ENCODE measurements at regions not wholly inside any gene's neighbourhood (a gene's known extent, or its start where the extent isn't known, plus 50 kb on each side); places are given as distances from the start of the nearest gene placed in this dataset.
"Not testable (repeated sequence)": the region's sequence is repeated elsewhere in the genome, so short reads cannot be mapped to it uniquely, and the experiment has no call there.

GRCh38 chr14:43665570-43666267, 841.4 kb downstream of the FSCB start:
- intact Hi-C loops (cut with DNase I): no loop called here
- no peaks in the 10 kb centered on the region for H3K4me1 ChIP-seq
- DNase-seq: no peak
- no peaks in the 10 kb centered on the region for H3K27me3 ChIP-seq
- H3K27ac ChIP-seq: no peak overlapping the region
- no peaks in the 10 kb centered on the region for H3K9me3 ChIP-seq
- no peak overlapping the region for H3K4me3 ChIP-seq (replicated peaks in 1 of 3)
- WGBS, 2 donors: 77 to 93% methylated on average over 4 to 8 of the region's 9 CpGs
- TF ChIP-seq POLR2A (IDR thresholded peaks at IDR 0.05) (no peak), CTCF (IDR thresholded peaks at IDR 0.05) (no peak)
- no peaks in the 10 kb centered on the region for H3K36me3 ChIP-seq

- H3K36me3 ChIP-seq; intact Hi-C loops (cut with DNase I); H3K4me1 ChIP-seq; H3K27me3 ChIP-seq; H3K4me3 ChIP-seq (replicated peaks in 1 of 3); DNase-seq; H3K9me3 ChIP-seq; H3K27ac ChIP-seq: not testable (repeated sequence)
- WGBS, 2 donors: 88 to 92% methylated on average over 2 of the region's 2 CpGs
Observed at GRCh38 chr14:43655194-43655593, 851.9 kb downstream of the FSCB start.

GRCh38 chr14:43651896-43652295, 855.2 kb downstream of the FSCB start:
- no peaks in the 10 kb centered on the region for H3K36me3 ChIP-seq

GRCh38 chr14:43651185-43651787, 855.8 kb downstream of the FSCB start:
- DNase-seq: no peak
- Histone ChIP-seq H3K27ac (no peak overlapping the region), H3K27me3 (no peaks in the 10 kb centered on the region), H3K4me3 (replicated peaks in 1 of 3) (no peak overlapping the region), H3K9me3 (no peaks in the 10 kb centered on the region), H3K4me1 (no peaks in the 10 kb centered on the region), H3K36me3 (no peaks in the 10 kb centered on the region)
- intact Hi-C loops (cut with DNase I): no loop called here
- TF ChIP-seq POLR2A (IDR thresholded peaks at IDR 0.05): no peak
- WGBS, 2 donors: 66 to 80% methylated on average over 4 of the region's 4 CpGs

More at GRCh38 chr14:43651896-43652295, 855.2 kb downstream of the FSCB start:
- TF ChIP-seq POLR2A (IDR thresholded peaks at IDR 0.05) (no peak), CTCF (IDR thresholded peaks at IDR 0.05) (no peak)
- Histone ChIP-seq H3K27me3 (no peaks in the 10 kb centered on the region), H3K9me3 (no peaks in the 10 kb centered on the region), H3K27ac (no peak overlapping the region), H3K4me3 (replicated peaks in 1 of 3) (no peak overlapping the region), H3K4me1 (no peaks in the 10 kb centered on the region)
- WGBS, 2 donors: 73 to 79% methylated on average over 1 of the region's 1 CpG
- DNase-seq: no peak
- intact Hi-C loops (cut with DNase I): no loop called here

- Histone ChIP-seq H3K9me3 (no peaks in the 10 kb centered on the region), H3K4me3 (replicated peaks in 1 of 3) (no peak overlapping the region), H3K27ac (no peak overlapping the region), H3K4me1 (no peaks in the 10 kb centered on the region), H3K36me3 (no peaks in the 10 kb centered on the region), H3K27me3 (no peaks in the 10 kb centered on the region)
- intact Hi-C loops (cut with DNase I): no loop called here
- no peak for DNase-seq
- TF ChIP-seq POLR2A (IDR thresholded peaks at IDR 0.05): no peak
- no peak for TF ChIP-seq CTCF (IDR thresholded peaks at IDR 0.05)
Observed at GRCh38 chr14:43649508-43649907, 857.6 kb downstream of the FSCB start.

- Histone ChIP-seq H3K9me3 (no peaks in the 10 kb centered on the region), H3K4me1 (no peaks in the 10 kb centered on the region), H3K27ac (no peak overlapping the region), H3K4me3 (replicated peaks in 1 of 3) (no peak overlapping the region), H3K27me3 (no peaks in the 10 kb centered on the region), H3K36me3 (no peaks in the 10 kb centered on the region)
- intact Hi-C loops (cut with DNase I): no loop called here
- 73 to 88% methylated on average over 4 of the region's 4 CpGs for WGBS, 2 donors
- no peak for DNase-seq
- no peak for TF ChIP-seq POLR2A (IDR thresholded peaks at IDR 0.05)
Observed at GRCh38 chr14:43647302-43647701, 859.8 kb downstream of the FSCB start.

All from thyroid gland (tissue), 4 donors.